GM12878 (cell line): ENCODE measurements at regions not wholly inside any gene's neighbourhood (a gene's known extent, or its start where the extent isn't known, plus 50 kb on each side); places are given as distances from the start of the nearest gene placed in this dataset.

ENCODE experiments used
- ATAC-seq: fragments of 200-7000 bp; cut with Tn5 transposase; 3 replicates; pipeline ENCODE4 v1.9.1; 2020; ENCODE audit warnings: mild to moderate bottlenecking, moderate library complexity
- BruUV-seq: library from RNA; stranded (reverse); fragments of 400-500 nt; replicated peaks from 2 replicates; lab custom pipeline; 2021; lab: Mats Ljungman, UMichigan
- CTCF ChIA-PET: fragments of 300-600 bp; sonication (Branson Sonifier 250); formaldehyde crosslinking; extraction: SDS; loops from one replicate; lab custom pipeline; 2021; ENCODE audit warnings: inconsistent platforms; lab: Yijun Ruan, JAX
- POLR2A ChIA-PET: fragments of 350-600 bp; formaldehyde crosslinking; extraction: SDS; loops from one replicate; lab custom pipeline; 2021; ENCODE audit warnings: inconsistent platforms; lab: Charles Lee
- RAD21 ChIA-PET: fragments of 300-600 bp; sonication (Branson Sonifier 250); formaldehyde crosslinking; loops from one replicate; lab custom pipeline; 2023; ENCODE audit warnings: antibody characterized with exemption; ENCODE audit not compliant: unreplicated experiment; lab: Charles Lee
- SMC1A ChIA-PET: fragments of 300-600 bp; sonication (Branson Sonifier 250); formaldehyde crosslinking; loops from one replicate; lab custom pipeline; 2023; ENCODE audit not compliant: unreplicated experiment, uncharacterized antibody; lab: Charles Lee
- DNase-seq: peaks from one replicate; pipeline ENCODE4 v3.0.0-alpha.2; 2011; ENCODE audit warnings: low read depth, low spot score
- FAIRE-seq: peaks from 3 replicates; lab custom pipeline; 2011; peaks lifted over from hg19 to GRCh38; lab: Jason Lieb, UNC
- H2AFZ ChIP-seq: 2 replicates; pipeline ENCODE4 v1.6.0; 2011; ENCODE audit warnings: low read depth, low read length, control low read depth; ENCODE audit not compliant: control insufficient read depth
- H3K27ac ChIP-seq: 2 replicates; pipeline ENCODE4 v1.5.1; 2011; ENCODE audit warnings: control low read depth; ENCODE audit not compliant: control insufficient read depth, insufficient read depth
- H3K27me3 ChIP-seq, 2 experiments: replicated peaks in 1 of 2; 2 replicates each; pipeline versions ENCODE4 v1.6.0 to v1.6.1; 2011; ENCODE audit warnings: low read length in 1 of 2; ENCODE audit not compliant: control insufficient read depth in 2 of 2, insufficient read depth in 2 of 2
- H3K36me3 ChIP-seq, 2 experiments: 2 replicates each; pipeline ENCODE4 v1.5.1; 2011; ENCODE audit warnings: low read length in 1 of 2; ENCODE audit not compliant: control insufficient read depth in 2 of 2, insufficient read depth in 2 of 2
- H3K4me1 ChIP-seq: 2 replicates; pipeline ENCODE4 v1.6.1; 2011; ENCODE audit warnings: mild to moderate bottlenecking, low read length, moderate library complexity, mixed read lengths; ENCODE audit not compliant: control insufficient read depth, insufficient read depth
- H3K4me2 ChIP-seq: 2 replicates; pipeline ENCODE4 v1.6.0; 2011; ENCODE audit warnings: control low read depth; ENCODE audit not compliant: control insufficient read depth, insufficient read depth
- H3K4me3 ChIP-seq: fragments of 200-600 bp; sonication (generic); 2 replicates; pipeline ENCODE4 v1.5.1; 2016
- H3K79me2 ChIP-seq: 2 replicates; pipeline ENCODE4 v1.6.0; 2011; ENCODE audit warnings: low read length; ENCODE audit not compliant: control insufficient read depth, insufficient read depth
- H3K9ac ChIP-seq: 2 replicates; pipeline ENCODE4 v1.8.0; 2011; ENCODE audit warnings: low read length, control low read depth, mixed read lengths; ENCODE audit not compliant: control insufficient read depth, insufficient read depth
- H3K9me3 ChIP-seq: replicated peaks from 3 replicates; pipeline ENCODE4 v1.5.1; 2011; ENCODE audit warnings: mild to moderate bottlenecking, low read length; ENCODE audit not compliant: control insufficient read depth, insufficient read depth
- H4K20me1 ChIP-seq: 2 replicates; pipeline ENCODE4 v1.6.0; 2011; ENCODE audit not compliant: control insufficient read depth, insufficient read depth
- ATF2 ChIP-seq: IDR thresholded peaks from 2 replicates; pipeline ENCODE4 v1.6.1; 2012; ENCODE audit warnings: low read length, inconsistent platforms
- ATF7 ChIP-seq: fragments of 450-650 bp; IDR thresholded peaks from 2 replicates; pipeline ENCODE4 v1.6.1; 2016; ENCODE audit warnings: low read depth, mild to moderate bottlenecking
- CBX3 ChIP-seq: fragments of 200-600 bp; sonication (generic); IDR thresholded peaks from 2 replicates; pipeline ENCODE4 v1.6.1; 2016; ENCODE audit warnings: low read depth, borderline replicate concordance
- CHD4 ChIP-seq: fragments of 200-600 bp; sonication (generic); IDR thresholded peaks from 2 replicates; pipeline ENCODE4 v1.6.1; 2016; ENCODE audit warnings: mild to moderate bottlenecking
- ETV6 ChIP-seq, 2 experiments: fragments of 450-650 bp in 1 of 2; IDR thresholded peaks in 1 of 2; conservative IDR thresholded peaks in 1 of 2; 2 replicates each; pipeline ENCODE4 v1.6.1; 2014; ENCODE audit warnings: antibody characterized with exemption in 1 of 2, borderline replicate concordance in 1 of 2, low read depth in 1 of 2, mild to moderate bottlenecking in 1 of 2, moderate library complexity in 1 of 2
- IRF5 ChIP-seq: fragments of 450-650 bp; IDR thresholded peaks from 2 replicates; pipeline ENCODE4 v1.6.1; 2017; ENCODE audit warnings: borderline replicate concordance
- JUND ChIP-seq: IDR thresholded peaks from 2 replicates; pipeline ENCODE4 v1.6.1; 2012; ENCODE audit warnings: low read depth, mild to moderate bottlenecking, low read length, improper control_type of control experiment, moderate library complexity
- MEF2B ChIP-seq: fragments of 450-650 bp; IDR thresholded peaks from 2 replicates; pipeline ENCODE4 v1.6.1; 2018; ENCODE audit warnings: mild to moderate bottlenecking, moderate library complexity; ENCODE audit not compliant: partially characterized antibody, poor library complexity, severe bottlenecking
- PAX5 ChIP-seq: IDR thresholded peaks from 2 replicates; pipeline ENCODE4 v1.6.1; 2011; ENCODE audit warnings: low read depth, low read length, borderline replicate concordance
- RELA ChIP-seq: fragments of 450-650 bp; IDR thresholded peaks from 2 replicates; pipeline ENCODE4 v1.8.0; 2014; ENCODE audit warnings: borderline replicate concordance; ENCODE audit not compliant: partially characterized antibody
- SMARCA5 ChIP-seq: fragments of 450-650 bp; IDR thresholded peaks from 2 replicates; pipeline ENCODE4 v1.6.1; 2017; ENCODE audit warnings: mild to moderate bottlenecking
- ZNF217 ChIP-seq: fragments of 450-650 bp; IDR thresholded peaks from 2 replicates; pipeline ENCODE4 v1.6.1; 2017; ENCODE audit warnings: antibody characterized with exemption, mild to moderate bottlenecking
- whole genome bisulfite sequencing: methylation state at CpG from one replicate; pipeline ENCODE4 v1.1.6; 2016; ENCODE audit warnings: low lambda C conversion rate; ENCODE audit not compliant: insufficient replicate concordance, insufficient coverage; ENCODE audit errors: missing lambda C conversion rate; 5-methylcytosine and 5-hydroxymethylcytosine counted together
- in situ Hi-C: fragments of 300-500 bp; cut with MboI; formaldehyde crosslinking; loops from 9 replicates; pipeline ENCODE4 v1.14.3; 2018; ENCODE audit warnings: mixed read lengths
- intact Hi-C: fragments of 100-400 bp; cut with micrococcal nuclease; formaldehyde crosslinking; loops from one replicate; pipeline ENCODE4 v1.14.2; 2022; ENCODE audit not compliant: unreplicated experiment
- TF ChIP-seq, protein P1 (sequence below): fragments of 450-650 bp; formaldehyde crosslinking; IDR thresholded peaks from 2 replicates; pipeline ENCODE4 v1.4.0; 2020; ENCODE audit warnings: mild to moderate bottlenecking, moderate library complexity

- intact Hi-C loops (no loop called here), in situ Hi-C loops (no loop called here)
- ATAC-seq: no peak
- BruUV-seq: no TSS peak
- RAD21 ChIA-PET: no interaction called here
- DNase-seq: no peak
- CTCF ChIA-PET: no interaction called here
- SMC1A ChIA-PET: no interaction called here
- TF ChIP-seq CBX3: no peak
- TF ChIP-seq CHD4: no peak
- TF ChIP-seq RELA: no peak
- TF ChIP-seq ATF7: no peak
- TF ChIP-seq SMARCA5: no peak
- Histone ChIP-seq H2AFZ (no peak overlapping the region), H3K27me3 (no peaks in the 10 kb centered on the region), H3K4me3 (no peak overlapping the region), H3K9me3 (no peaks in the 10 kb centered on the region), H3K4me1 (no peaks in the 10 kb centered on the region), H3K36me3 (no peaks in the 10 kb centered on the region), H3K27ac (no peak overlapping the region), H4K20me1 (no peaks in the 10 kb centered on the region), H3K9ac (no peak overlapping the region), H3K4me2 (no peak overlapping the region), H3K79me2 (no peaks in the 10 kb centered on the region)
- 22% methylated on average over 3 of the region's 3 CpGs for WGBS
- POLR2A ChIA-PET: no interaction called here
- no peak for FAIRE-seq
Observed at GRCh38 chr3:2029559-2029958, 69.1 kb upstream of the CNTN4 start.

GRCh38 chr3:2036076-2036475 lies 62.6 kb upstream of the CNTN4 start:
- no peak overlapping the region for H3K9ac ChIP-seq
- no peaks in the 10 kb centered on the region for H3K36me3 ChIP-seq
- H3K79me2 ChIP-seq: no peaks in the 10 kb centered on the region
- no peaks in the 10 kb centered on the region for H3K9me3 ChIP-seq
- SMC1A ChIA-PET: no interaction called here
- H3K4me2 ChIP-seq: no peak overlapping the region
- in situ Hi-C loops (no loop called here), intact Hi-C loops (no loop called here)
- BruUV-seq: no TSS peak
- no peak overlapping the region for H2AFZ ChIP-seq
- DNase-seq (no peak), FAIRE-seq (no peak), ATAC-seq (no peak)
- H3K27ac ChIP-seq: no peak overlapping the region
- H3K27me3 ChIP-seq: no peaks in the 10 kb centered on the region
- RAD21 ChIA-PET: no interaction called here
- 22% methylated on average over 4 of the region's 4 CpGs for WGBS
- POLR2A ChIA-PET: no interaction called here
- no peak overlapping the region for H3K4me3 ChIP-seq
- H3K4me1 ChIP-seq: no peaks in the 10 kb centered on the region
- CTCF ChIA-PET: no interaction called here
- H4K20me1 ChIP-seq: no peaks in the 10 kb centered on the region
- TF ChIP-seq, protein P1, sequence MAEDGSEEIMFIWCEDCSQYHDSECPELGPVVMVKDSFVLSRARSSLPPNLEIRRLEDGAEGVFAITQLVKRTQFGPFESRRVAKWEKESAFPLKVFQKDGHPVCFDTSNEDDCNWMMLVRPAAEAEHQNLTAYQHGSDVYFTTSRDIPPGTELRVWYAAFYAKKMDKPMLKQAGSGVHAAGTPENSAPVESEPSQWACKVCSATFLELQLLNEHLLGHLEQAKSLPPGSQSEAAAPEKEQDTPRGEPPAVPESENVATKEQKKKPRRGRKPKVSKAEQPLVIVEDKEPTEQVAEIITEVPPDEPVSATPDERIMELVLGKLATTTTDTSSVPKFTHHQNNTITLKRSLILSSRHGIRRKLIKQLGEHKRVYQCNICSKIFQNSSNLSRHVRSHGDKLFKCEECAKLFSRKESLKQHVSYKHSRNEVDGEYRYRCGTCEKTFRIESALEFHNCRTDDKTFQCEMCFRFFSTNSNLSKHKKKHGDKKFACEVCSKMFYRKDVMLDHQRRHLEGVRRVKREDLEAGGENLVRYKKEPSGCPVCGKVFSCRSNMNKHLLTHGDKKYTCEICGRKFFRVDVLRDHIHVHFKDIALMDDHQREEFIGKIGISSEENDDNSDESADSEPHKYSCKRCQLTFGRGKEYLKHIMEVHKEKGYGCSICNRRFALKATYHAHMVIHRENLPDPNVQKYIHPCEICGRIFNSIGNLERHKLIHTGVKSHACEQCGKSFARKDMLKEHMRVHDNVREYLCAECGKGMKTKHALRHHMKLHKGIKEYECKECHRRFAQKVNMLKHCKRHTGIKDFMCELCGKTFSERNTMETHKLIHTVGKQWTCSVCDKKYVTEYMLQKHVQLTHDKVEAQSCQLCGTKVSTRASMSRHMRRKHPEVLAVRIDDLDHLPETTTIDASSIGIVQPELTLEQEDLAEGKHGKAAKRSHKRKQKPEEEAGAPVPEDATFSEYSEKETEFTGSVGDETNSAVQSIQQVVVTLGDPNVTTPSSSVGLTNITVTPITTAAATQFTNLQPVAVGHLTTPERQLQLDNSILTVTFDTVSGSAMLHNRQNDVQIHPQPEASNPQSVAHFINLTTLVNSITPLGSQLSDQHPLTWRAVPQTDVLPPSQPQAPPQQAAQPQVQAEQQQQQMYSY (CRISPR knock-in tag): no peak
- TF ChIP-seq ZNF217: no peak
- TF ChIP-seq JUND: no peak
- no peak for TF ChIP-seq PAX5
- no peak for TF ChIP-seq MEF2B
- no peak for TF ChIP-seq ETV6 (conservative IDR thresholded peaks at IDR 0.05 in 1 of 2, IDR thresholded peaks at IDR 0.05 in 1 of 2; ENCODE audit: borderline replicate concordance in 1 of 2, low read depth in 1 of 2)
- TF ChIP-seq ATF2: no peak
- TF ChIP-seq IRF5: no peak
